SH-SY5Y (cell line): ENCODE measurements at regions not wholly inside any gene's neighbourhood (a gene's known extent, or its start where the extent isn't known, plus 50 kb on each side); places are given as distances from the start of the nearest gene placed in this dataset.

Source experiments
- GATA2 ChIP-seq: IDR thresholded peaks from 2 replicates; pipeline ENCODE4 v1.6.1; 2011; ENCODE audit warnings: mild to moderate bottlenecking, low read depth, low read length
- GATA3 ChIP-seq: IDR thresholded peaks from 2 replicates; pipeline ENCODE4 v1.6.1; 2011; ENCODE audit warnings: low read depth, mild to moderate bottlenecking, low read length, moderate library complexity

GRCh38 chr6:130578713-130579112, 212.9 kb downstream of the TMEM200A start:
- TF ChIP-seq GATA3 = no peak
- no peak for TF ChIP-seq GATA2

DNA sequence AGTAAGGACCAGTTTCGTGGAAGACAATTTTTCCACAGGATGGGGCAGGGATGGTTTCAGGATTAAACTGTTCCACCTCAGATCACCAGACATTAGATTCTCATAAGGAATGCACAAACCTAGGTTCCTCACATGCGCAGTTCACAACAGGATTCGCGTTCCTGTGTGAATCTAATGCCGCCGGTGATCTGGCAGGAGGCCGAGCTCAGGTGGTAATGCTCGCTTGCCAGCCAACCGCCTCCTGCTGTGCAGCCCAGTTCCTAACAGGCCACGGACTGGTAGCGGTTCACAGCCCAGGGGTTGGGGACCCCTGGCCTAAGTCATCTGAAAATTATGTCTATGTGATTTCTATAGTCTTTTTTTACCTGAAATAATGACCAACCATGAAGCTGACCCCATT, 217.5 kb downstream of the TMEM200A start:
- TF ChIP-seq GATA2 = no peak
- TF ChIP-seq GATA3 = no peak

DNA sequence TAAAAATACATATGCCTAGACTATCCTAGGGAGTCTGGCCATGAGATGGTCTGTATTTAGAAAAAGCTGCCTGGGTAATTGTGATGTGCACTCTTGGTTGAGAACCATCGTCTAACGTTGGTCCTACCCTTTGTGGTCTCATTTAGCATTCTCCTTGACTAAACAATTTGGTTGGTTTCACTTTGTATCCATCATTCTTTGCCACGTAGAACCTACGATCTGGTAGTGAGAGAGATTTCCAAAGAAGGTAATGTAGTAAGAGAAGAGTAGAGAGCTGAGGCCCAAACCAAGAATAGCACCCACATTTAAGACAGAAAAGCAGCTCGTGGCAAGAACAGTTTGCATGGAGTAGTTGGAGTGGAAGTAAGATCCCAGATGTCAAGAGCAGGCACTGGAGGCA, 219.8 kb downstream of the TMEM200A start:
- TF ChIP-seq GATA3 = no peak
- no peak for TF ChIP-seq GATA2

DNA sequence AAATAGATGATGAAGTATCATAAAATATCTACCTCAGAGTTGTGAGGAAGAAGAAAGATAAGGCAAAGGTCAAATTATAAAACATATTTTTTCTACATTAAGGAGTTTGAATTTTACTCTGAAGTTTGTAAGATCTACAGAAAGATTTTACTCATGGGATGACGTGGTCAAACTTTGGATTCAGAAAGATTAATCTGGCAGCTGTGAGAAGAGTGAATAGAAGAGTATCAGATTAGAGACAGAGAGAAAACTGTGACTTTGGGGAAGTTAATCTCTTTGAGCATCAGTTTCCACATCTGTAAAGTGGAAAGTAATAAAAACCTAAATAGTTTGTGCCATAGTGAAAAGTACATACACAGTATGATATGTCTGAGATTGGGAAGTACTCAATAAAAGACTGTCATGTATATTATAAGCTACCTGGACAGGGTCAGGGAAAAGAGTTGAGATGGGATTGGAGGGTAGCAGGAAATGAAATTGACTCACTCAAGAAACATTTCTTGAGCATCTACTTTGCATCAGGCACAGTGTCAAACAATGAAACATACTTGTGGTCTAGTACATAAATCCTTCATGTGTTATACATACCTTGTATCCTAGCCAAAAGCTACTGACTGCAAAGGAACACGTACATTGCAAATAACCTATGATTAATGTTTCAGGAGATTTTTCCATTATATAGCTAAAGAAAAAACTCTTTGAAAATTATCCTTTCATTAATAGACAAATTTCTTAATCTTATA, 222.1 kb downstream of the TMEM200A start:
- no peak for TF ChIP-seq GATA2
- TF ChIP-seq GATA3 = no peak

DNA sequence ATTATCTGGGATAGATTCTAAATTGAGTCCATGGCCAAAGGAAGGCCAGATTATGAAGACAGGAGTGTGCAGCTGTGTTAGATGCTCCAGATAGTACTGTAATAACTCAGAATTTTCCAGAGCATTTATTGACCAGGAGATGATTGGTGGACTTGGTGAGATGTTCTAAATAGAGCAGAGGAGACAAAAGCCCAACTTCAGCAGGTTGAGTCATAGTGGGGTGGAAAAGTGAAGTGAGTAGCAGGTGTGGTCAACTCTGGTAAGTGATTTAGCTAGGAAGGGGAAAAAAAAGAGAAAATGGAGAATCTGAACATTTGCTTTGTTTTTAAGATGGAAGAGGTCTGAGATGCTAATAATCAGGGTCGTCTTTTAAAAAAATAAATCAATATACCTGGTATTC, 227.4 kb downstream of the TMEM200A start:
- TF ChIP-seq GATA3 (no peak), GATA2 (no peak)

GRCh38 chr6:130593948-130594347, 228.1 kb downstream of the TMEM200A start:
- TF ChIP-seq GATA3 = no peak
- no peak for TF ChIP-seq GATA2

DNA sequence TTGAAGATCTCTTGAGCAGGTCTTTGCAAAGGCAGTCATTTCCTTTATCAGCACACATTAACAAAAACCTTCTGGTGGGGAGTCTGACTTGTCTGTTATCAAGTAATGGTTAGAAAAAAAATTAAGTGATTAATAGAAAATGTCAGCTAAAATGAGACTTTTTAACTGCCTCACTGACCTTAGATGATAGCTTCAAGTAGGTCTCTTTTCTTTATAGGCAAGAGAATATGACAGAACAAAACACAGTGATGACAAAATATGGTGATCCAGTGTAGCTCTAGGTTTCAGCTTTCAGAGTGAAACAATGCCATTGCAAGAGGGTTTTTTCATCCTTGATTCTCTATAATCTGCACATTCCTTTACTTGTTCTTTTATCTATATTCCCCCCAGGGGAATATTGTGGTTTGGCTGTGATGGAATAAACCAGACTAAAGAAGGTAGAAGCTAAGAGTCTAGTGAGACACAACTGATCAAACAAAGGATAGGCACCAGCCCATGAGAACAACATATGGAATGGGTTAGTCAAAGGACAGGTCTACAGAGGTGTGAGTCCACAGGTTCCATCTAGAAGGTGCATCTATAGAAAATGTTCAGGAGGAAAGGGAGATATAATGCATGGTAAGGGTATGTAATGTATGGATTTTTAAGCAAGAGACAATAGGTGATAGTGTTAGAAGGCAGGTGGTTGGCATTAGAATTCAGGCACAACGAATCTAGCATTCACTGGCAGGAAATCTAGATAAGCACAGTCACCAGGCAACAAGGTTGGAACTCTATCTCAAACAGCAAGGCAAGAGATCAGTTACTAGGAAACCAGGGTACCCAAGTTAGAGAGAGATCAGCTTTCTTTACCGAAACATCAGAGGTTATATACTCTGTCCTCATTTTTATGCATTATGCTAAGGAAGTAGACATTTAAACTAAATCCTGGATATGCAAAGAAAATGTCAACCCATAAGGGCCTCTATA, 228.9 kb upstream of the SMLR1 start:
- TF ChIP-seq GATA3 (no peak), GATA2 (no peak)

DNA sequence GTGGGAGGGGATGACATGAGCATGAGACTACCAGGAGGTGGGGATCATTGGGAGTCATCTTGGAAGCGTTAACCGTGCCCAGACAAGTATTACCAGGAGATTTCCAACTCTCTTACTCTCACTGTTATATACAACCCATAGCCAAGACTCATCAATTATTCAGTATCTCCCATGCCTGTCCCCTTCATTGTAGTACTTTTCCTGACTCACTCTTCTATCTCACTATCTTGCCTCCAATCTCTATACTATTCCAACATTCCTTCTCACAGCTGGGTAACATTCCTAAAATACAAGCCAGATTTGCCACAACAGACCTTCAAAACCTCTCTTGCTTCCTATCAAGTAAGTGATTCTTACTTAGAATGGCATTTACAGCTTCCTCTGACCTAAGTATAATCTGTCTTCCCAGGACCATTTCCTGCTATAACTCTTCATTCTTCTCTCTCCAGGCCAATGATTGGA, 226.3 kb upstream of the SMLR1 start:
- no peak for TF ChIP-seq GATA3
- TF ChIP-seq GATA2 = no peak

GRCh38 chr6:130602151-130602770, 224.9 kb upstream of the SMLR1 start:
- TF ChIP-seq GATA3 (no peak), GATA2 (no peak)

GRCh38 chr6:130603391-130603790, 223.8 kb upstream of the SMLR1 start:
- TF ChIP-seq GATA3 = no peak

DNA sequence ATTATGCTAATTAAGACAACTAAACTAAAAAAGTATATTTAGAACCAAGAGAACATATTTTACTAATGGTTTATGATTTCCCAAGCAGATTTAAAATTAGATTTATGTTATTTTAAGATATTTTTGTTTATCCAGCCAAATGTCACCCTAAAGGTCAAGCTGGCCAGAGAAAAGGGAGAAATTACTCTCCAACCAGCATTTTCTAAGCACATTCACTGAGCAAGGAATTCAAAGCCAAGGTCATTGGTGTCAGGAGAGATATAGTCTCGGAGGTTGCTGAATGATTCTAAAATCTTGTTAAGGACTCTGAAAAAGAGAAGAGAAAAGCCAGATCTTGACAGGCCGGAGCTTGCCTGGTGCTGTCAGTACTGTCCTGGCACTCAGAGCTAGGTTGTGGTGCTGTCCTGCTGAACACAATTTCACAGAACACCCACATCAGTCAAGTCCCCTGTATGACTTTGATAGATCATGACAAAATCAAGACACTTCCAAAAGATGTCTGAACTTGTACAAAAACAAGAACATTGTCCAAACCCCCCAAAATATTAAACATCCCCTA, 222.3 kb upstream of the SMLR1 start:
- no peak for TF ChIP-seq GATA3
- no peak for TF ChIP-seq GATA2

- TF ChIP-seq GATA2 (no peak), GATA3 (no peak)
Observed at GRCh38 chr6:130610303-130610702, 216.9 kb upstream of the SMLR1 start.

- TF ChIP-seq GATA2 = no peak
- TF ChIP-seq GATA3 = no peak
Observed at GRCh38 chr6:130611366-130611765, 215.8 kb upstream of the SMLR1 start.

- TF ChIP-seq GATA2 = no peak
- no peak for TF ChIP-seq GATA3
Observed at GRCh38 chr6:130613176-130613575, 214.0 kb upstream of the SMLR1 start.

- TF ChIP-seq GATA2 = no peak
- TF ChIP-seq GATA3 = no peak
Observed at GRCh38 chr6:130615816-130616215, 211.4 kb upstream of the SMLR1 start.

- TF ChIP-seq GATA3 (no peak), GATA2 (no peak)
Observed at GRCh38 chr6:130617658-130618057, 209.5 kb upstream of the SMLR1 start.
